ENCODE measurements at regions not wholly inside any gene's neighbourhood (a gene's known extent, or its start where the extent isn't known, plus 50 kb on each side); places are given as distances from the start of the nearest gene placed in this dataset.
"Not testable (repeated sequence)": the region's sequence is repeated elsewhere in the genome, so short reads cannot be mapped to it uniquely, and the experiment has no call there.

DNA sequence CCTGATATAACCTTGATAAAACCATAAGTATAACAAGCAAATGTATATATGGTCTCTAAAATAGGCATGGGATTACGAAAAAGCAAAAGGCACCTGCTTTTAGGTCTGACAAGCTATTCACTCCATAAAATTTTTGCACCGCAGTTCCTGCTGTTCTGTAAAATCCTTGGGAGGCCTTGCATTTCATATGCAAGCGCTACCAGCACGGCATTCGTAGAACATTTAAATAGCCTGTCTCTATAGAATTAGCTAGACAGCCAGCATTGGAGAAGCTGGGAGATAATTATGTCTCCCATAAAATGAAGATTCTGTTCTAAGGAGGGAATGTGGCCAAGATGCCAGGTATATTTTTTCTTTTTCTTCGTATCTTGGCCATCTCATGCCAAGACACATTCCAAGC lies 64.5 kb upstream of the ATXN1 start:
- Histone ChIP-seq H3K27ac (ENCODE audit: low read depth, low read length) (no peak overlapping the region), H3K9ac (ENCODE audit: low read length) (no peak overlapping the region), H3K4me1 (ENCODE audit: control insufficient read depth, insufficient read depth, low read length) (0 out of 2 replicates have a peak, but pooled peaks cover 4% of the 10 kb centered on the region), H3K4me3 (ENCODE audit: low read depth, low read length) (no peak overlapping the region), H3K27me3 (ENCODE audit: control insufficient read depth, insufficient read depth, low read length) (no peaks in the 10 kb centered on the region), H3K36me3 (ENCODE audit: control insufficient read depth, insufficient read depth, low read length) (no peaks in the 10 kb centered on the region), H3K9me3 (ENCODE audit: control insufficient read depth, insufficient read depth, low read depth, low read length) (no peaks in the 10 kb centered on the region)

GRCh38 chr6:16824845-16825685 lies 63.8 kb upstream of the ATXN1 start:
- H3K9me3 ChIP-seq (ENCODE audit: control insufficient read depth, insufficient read depth, low read depth, low read length): no peaks in the 10 kb centered on the region
- no peaks in the 10 kb centered on the region for H3K36me3 ChIP-seq (ENCODE audit: control insufficient read depth, insufficient read depth, low read length)
- H3K27ac ChIP-seq (ENCODE audit: low read depth, low read length): no peak overlapping the region
- H3K4me1 ChIP-seq (ENCODE audit: control insufficient read depth, insufficient read depth, low read length): 0 out of 2 replicates have a peak, but pooled peaks cover 4% of the 10 kb centered on the region
- H3K27me3 ChIP-seq (ENCODE audit: control insufficient read depth, insufficient read depth, low read length): no peaks in the 10 kb centered on the region
- H3K9ac ChIP-seq (ENCODE audit: low read length): no peak overlapping the region
- no peak overlapping the region for H3K4me3 ChIP-seq (ENCODE audit: low read depth, low read length)

DNA sequence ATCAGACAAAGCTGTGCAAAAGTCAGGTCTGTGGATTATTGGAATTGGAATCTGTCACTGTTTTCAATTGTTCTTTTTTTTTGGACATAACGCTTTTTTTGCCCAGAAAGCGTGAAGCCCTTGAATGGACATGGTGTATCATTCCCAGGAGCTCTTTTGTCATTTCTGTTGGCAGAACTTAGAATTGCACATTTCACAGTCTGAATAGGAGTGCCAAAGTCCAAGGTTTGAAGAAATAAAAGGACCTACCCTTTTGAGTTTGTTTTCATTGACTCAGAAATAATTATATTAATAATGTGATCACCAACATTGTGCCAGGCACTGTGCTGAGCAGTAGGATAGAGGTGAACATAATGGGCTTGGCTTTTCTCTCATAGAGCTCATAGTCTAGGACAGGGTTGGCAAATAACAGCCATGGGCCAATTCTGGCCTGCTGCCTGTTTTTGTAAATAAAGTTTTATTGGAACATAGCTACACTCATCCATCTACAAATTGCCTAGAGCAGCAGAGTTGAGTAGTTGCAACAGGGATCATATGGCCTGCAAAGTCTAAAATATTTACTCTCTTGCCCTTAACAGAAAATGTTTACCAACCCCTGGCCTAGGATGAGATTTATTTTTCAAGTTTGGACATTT lies 62.6 kb upstream of the ATXN1 start:
- 0 out of 2 replicates have a peak, but pooled peaks cover 4% of the 10 kb centered on the region for H3K4me1 ChIP-seq (ENCODE audit: control insufficient read depth, insufficient read depth, low read length)
- H3K36me3 ChIP-seq (ENCODE audit: control insufficient read depth, insufficient read depth, low read length): no peaks in the 10 kb centered on the region
- H3K9me3 ChIP-seq (ENCODE audit: control insufficient read depth, insufficient read depth, low read depth, low read length): no peaks in the 10 kb centered on the region
- H3K9ac ChIP-seq (ENCODE audit: low read length): no peak overlapping the region
- H3K27ac ChIP-seq (ENCODE audit: low read depth, low read length): no peak overlapping the region
- no peak overlapping the region for H3K4me3 ChIP-seq (ENCODE audit: low read depth, low read length)
- H3K27me3 ChIP-seq (ENCODE audit: control insufficient read depth, insufficient read depth, low read length): no peaks in the 10 kb centered on the region

GRCh38 chr6:16822975-16823717 lies 61.9 kb upstream of the ATXN1 start:
- Histone ChIP-seq H3K36me3 (ENCODE audit: control insufficient read depth, insufficient read depth, low read length) (no peaks in the 10 kb centered on the region), H3K9ac (ENCODE audit: low read length) (no peak overlapping the region), H3K9me3 (ENCODE audit: control insufficient read depth, insufficient read depth, low read depth, low read length) (no peaks in the 10 kb centered on the region), H3K4me3 (ENCODE audit: low read depth, low read length) (no peak overlapping the region), H3K27me3 (ENCODE audit: control insufficient read depth, insufficient read depth, low read length) (no peaks in the 10 kb centered on the region), H3K4me1 (ENCODE audit: control insufficient read depth, insufficient read depth, low read length) (0 out of 2 replicates have a peak, but pooled peaks cover 4% of the 10 kb centered on the region), H3K27ac (ENCODE audit: low read depth, low read length) (no peak overlapping the region)

- H3K9me3 ChIP-seq (ENCODE audit: control insufficient read depth, insufficient read depth, low read depth, low read length): no peaks in the 10 kb centered on the region
- H3K27ac ChIP-seq (ENCODE audit: low read depth, low read length): no peak overlapping the region
- no peak overlapping the region for H3K4me3 ChIP-seq (ENCODE audit: low read depth, low read length)
- H3K9ac ChIP-seq (ENCODE audit: low read length): no peak overlapping the region
- 0 out of 2 replicates have a peak, but pooled peaks cover 4% of the 10 kb centered on the region for H3K4me1 ChIP-seq (ENCODE audit: control insufficient read depth, insufficient read depth, low read length)
- no peaks in the 10 kb centered on the region for H3K36me3 ChIP-seq (ENCODE audit: control insufficient read depth, insufficient read depth, low read length)
- H3K27me3 ChIP-seq (ENCODE audit: control insufficient read depth, insufficient read depth, low read length): no peaks in the 10 kb centered on the region
These were observed 61.3 kb upstream of the ATXN1 start for GRCh38 chr6:16822529-16822928.

DNA sequence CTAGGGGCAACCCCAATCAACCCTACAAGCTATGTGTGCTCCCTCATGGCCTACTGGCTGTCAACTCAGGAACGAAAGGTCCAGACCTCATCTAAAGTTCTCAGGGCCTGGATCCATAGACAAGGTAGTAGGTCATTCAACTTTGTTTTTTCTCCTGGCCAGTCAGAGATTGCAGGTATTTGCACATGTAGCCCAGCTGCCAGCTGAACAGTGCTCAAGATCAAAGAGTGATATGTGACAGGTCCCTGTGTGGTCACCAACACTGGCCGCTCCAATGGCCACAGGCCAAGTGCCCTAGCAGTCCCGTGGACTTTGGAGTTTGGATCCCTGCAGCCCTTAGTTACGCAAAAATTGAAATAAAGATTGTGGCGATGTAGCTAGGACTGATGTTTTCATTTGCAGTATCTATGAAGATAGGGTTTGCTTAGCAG lies 60.6 kb upstream of the ATXN1 start:
- no peaks in the 10 kb centered on the region for H3K27me3 ChIP-seq (ENCODE audit: control insufficient read depth, insufficient read depth, low read length)
- H3K9ac ChIP-seq (ENCODE audit: low read length): no peak overlapping the region
- H3K4me1 ChIP-seq (ENCODE audit: control insufficient read depth, insufficient read depth, low read length): 0 out of 2 replicates have a peak, but pooled peaks cover 4% of the 10 kb centered on the region
- H3K27ac ChIP-seq (ENCODE audit: low read depth, low read length): no peak overlapping the region
- H3K36me3 ChIP-seq (ENCODE audit: control insufficient read depth, insufficient read depth, low read length): no peaks in the 10 kb centered on the region
- no peak overlapping the region for H3K4me3 ChIP-seq (ENCODE audit: low read depth, low read length)
- H3K9me3 ChIP-seq (ENCODE audit: control insufficient read depth, insufficient read depth, low read depth, low read length): no peaks in the 10 kb centered on the region

GRCh38 chr6:16820262-16820661 lies 59.0 kb upstream of the ATXN1 start:
- not testable (repeated sequence) for H3K4me1 ChIP-seq (ENCODE audit: control insufficient read depth, insufficient read depth, low read length); H3K36me3 ChIP-seq (ENCODE audit: control insufficient read depth, insufficient read depth, low read length); H3K9ac ChIP-seq (ENCODE audit: low read length)

DNA sequence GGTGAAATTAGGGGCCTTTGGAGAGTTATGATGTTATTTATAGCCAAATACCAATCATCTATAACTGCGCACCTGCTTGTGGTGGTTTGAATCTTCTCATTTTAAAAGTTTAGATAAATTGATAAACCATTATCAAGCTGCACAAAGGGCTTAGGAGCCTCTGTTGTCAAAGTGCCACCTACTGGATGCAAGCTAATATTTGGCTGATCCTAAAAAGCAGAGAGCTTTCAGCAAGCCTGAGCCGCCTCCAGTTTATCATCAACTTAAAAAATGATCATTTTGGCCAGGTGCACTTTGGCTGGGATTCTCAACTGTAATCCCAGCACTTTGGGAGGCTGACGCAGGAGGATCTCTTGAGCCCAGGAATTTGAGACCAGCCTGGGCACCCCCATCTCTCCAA lies 58.5 kb upstream of the ATXN1 start:
- no peaks in the 10 kb centered on the region for H3K36me3 ChIP-seq (ENCODE audit: control insufficient read depth, insufficient read depth, low read length)
- H3K4me1 ChIP-seq (ENCODE audit: control insufficient read depth, insufficient read depth, low read length): 0 out of 2 replicates have a peak, but pooled peaks cover 4% of the 10 kb centered on the region
- H3K27ac ChIP-seq (ENCODE audit: low read depth, low read length): no peak overlapping the region
- H3K9me3 ChIP-seq (ENCODE audit: control insufficient read depth, insufficient read depth, low read depth, low read length): no peaks in the 10 kb centered on the region
- H3K4me3 ChIP-seq (ENCODE audit: low read depth, low read length): no peak overlapping the region
- no peak overlapping the region for H3K9ac ChIP-seq (ENCODE audit: low read length)
- H3K27me3 ChIP-seq (ENCODE audit: control insufficient read depth, insufficient read depth, low read length): no peaks in the 10 kb centered on the region

More at GRCh38 chr6:16820262-16820661, 59.0 kb upstream of the ATXN1 start:
- H3K27ac ChIP-seq (ENCODE audit: low read depth, low read length); H3K4me3 ChIP-seq (ENCODE audit: low read depth, low read length); H3K27me3 ChIP-seq (ENCODE audit: control insufficient read depth, insufficient read depth, low read length); H3K9me3 ChIP-seq (ENCODE audit: control insufficient read depth, insufficient read depth, low read depth, low read length): not testable (repeated sequence)

- Histone ChIP-seq H3K27ac (ENCODE audit: low read depth, low read length) (no peak overlapping the region), H3K27me3 (ENCODE audit: control insufficient read depth, insufficient read depth, low read length) (no peaks in the 10 kb centered on the region), H3K9me3 (ENCODE audit: control insufficient read depth, insufficient read depth, low read depth, low read length) (no peaks in the 10 kb centered on the region; the same call in 1 of the 2 replicates), H3K9ac (ENCODE audit: low read length) (no peak overlapping the region), H3K4me3 (ENCODE audit: low read depth, low read length) (no peak overlapping the region), H3K4me1 (ENCODE audit: control insufficient read depth, insufficient read depth, low read length) (0 out of 2 replicates have a peak, but pooled peaks cover 4% of the 10 kb centered on the region), H3K36me3 (ENCODE audit: control insufficient read depth, insufficient read depth, low read length) (no peaks in the 10 kb centered on the region)
These were observed 57.8 kb upstream of the ATXN1 start for GRCh38 chr6:16818992-16819626.

- H3K4me3 ChIP-seq (ENCODE audit: low read depth, low read length): no peak overlapping the region
- no peak overlapping the region for H3K9ac ChIP-seq (ENCODE audit: low read length)
- H3K27ac ChIP-seq (ENCODE audit: low read depth, low read length): no peak overlapping the region
- no peaks in the 10 kb centered on the region for H3K4me1 ChIP-seq (ENCODE audit: control insufficient read depth, insufficient read depth, low read length)
- H3K27me3 ChIP-seq (ENCODE audit: control insufficient read depth, insufficient read depth, low read length): no peaks in the 10 kb centered on the region
- no peaks in the 10 kb centered on the region for H3K36me3 ChIP-seq (ENCODE audit: control insufficient read depth, insufficient read depth, low read length)
- H3K9me3 ChIP-seq (ENCODE audit: control insufficient read depth, insufficient read depth, low read depth, low read length): peaks cover 10% of the 10 kb centered on the region
These were observed 56.3 kb upstream of the ATXN1 start for GRCh38 chr6:16817594-16817993.
